ENCODE measurements at regions not wholly inside any gene's neighbourhood (a gene's known extent, or its start where the extent isn't known, plus 50 kb on each side); places are given as distances from the start of the nearest gene placed in this dataset.
"Not testable (repeated sequence)": the region's sequence is repeated elsewhere in the genome, so short reads cannot be mapped to it uniquely, and the experiment has no call there.

GRCh38 chr20:48503166-48503815 is 324.5 kb downstream of the PREX1 start:
- H3K4me3 ChIP-seq (ENCODE audit: low read depth in 1 of 2, low read length in 2 of 2): no peak overlapping the region
- no peak overlapping the region for H3K9ac ChIP-seq (ENCODE audit: low read depth, low read length)
- H4K20me1 ChIP-seq (ENCODE audit: insufficient read depth, low read length): no peaks in the 10 kb centered on the region
- DNase-seq (no peak), ATAC-seq (ENCODE audit: insufficient read depth, low read depth) (no peak)
- H2AFZ ChIP-seq (ENCODE audit: low read depth, low read length): no peak overlapping the region
- H3K27ac ChIP-seq (ENCODE audit: low read length): no peak overlapping the region
- H3K36me3 ChIP-seq (ENCODE audit: insufficient read depth, low read length): no peaks in the 10 kb centered on the region
- H3K4me2 ChIP-seq (ENCODE audit: insufficient read depth, low read length): no peak overlapping the region
- no peak for TF ChIP-seq CTCF (IDR thresholded peaks at IDR 0.05; ENCODE audit: borderline replicate concordance, extremely low read depth, low read length, poor library complexity, severe bottlenecking)
- no peak for TF ChIP-seq EZH2 (IDR thresholded peaks at IDR 0.05; ENCODE audit: borderline replicate concordance, low read depth, low read length, severe bottlenecking)
- H3K4me1 ChIP-seq (ENCODE audit: insufficient read depth, low read length): no peaks in the 10 kb centered on the region
- no peaks in the 10 kb centered on the region for H3K79me2 ChIP-seq (ENCODE audit: insufficient read depth, low read length)
- no peaks in the 10 kb centered on the region for H3K9me3 ChIP-seq (ENCODE audit: insufficient read depth, low read length, severe bottlenecking)
- peaks cover 24% of the 10 kb centered on the region for H3K27me3 ChIP-seq (ENCODE audit: insufficient read depth, low read length, poor library complexity)

- peaks cover 24% of the 10 kb centered on the region for H3K27me3 ChIP-seq (ENCODE audit: insufficient read depth, low read length, poor library complexity)
- no peak for TF ChIP-seq CTCF (IDR thresholded peaks at IDR 0.05; ENCODE audit: borderline replicate concordance, extremely low read depth, low read length, poor library complexity, severe bottlenecking)
- no peak for TF ChIP-seq EZH2 (IDR thresholded peaks at IDR 0.05; ENCODE audit: borderline replicate concordance, low read depth, low read length, severe bottlenecking)
- no peak overlapping the region for H3K4me2 ChIP-seq (ENCODE audit: insufficient read depth, low read length)
- ATAC-seq (ENCODE audit: insufficient read depth, low read depth): no peak
- H3K27ac ChIP-seq (ENCODE audit: low read length): no peak overlapping the region
- H3K4me3 ChIP-seq (ENCODE audit: low read depth in 1 of 2, low read length in 2 of 2): no peak overlapping the region
- H3K79me2 ChIP-seq (ENCODE audit: insufficient read depth, low read length): no peaks in the 10 kb centered on the region
- no peaks in the 10 kb centered on the region for H3K4me1 ChIP-seq (ENCODE audit: insufficient read depth, low read length)
- no peaks in the 10 kb centered on the region for H3K36me3 ChIP-seq (ENCODE audit: insufficient read depth, low read length)
- DNase-seq: no peak
- H4K20me1 ChIP-seq (ENCODE audit: insufficient read depth, low read length): no peaks in the 10 kb centered on the region
- H2AFZ ChIP-seq (ENCODE audit: low read depth, low read length): no peak overlapping the region
- no peaks in the 10 kb centered on the region for H3K9me3 ChIP-seq (ENCODE audit: insufficient read depth, low read length, severe bottlenecking)
- no peak overlapping the region for H3K9ac ChIP-seq (ENCODE audit: low read depth, low read length)
Observed at GRCh38 chr20:48502758-48503157, 325.0 kb downstream of the PREX1 start.

- no peak overlapping the region for H3K27ac ChIP-seq (ENCODE audit: low read length)
- H3K27me3 ChIP-seq (ENCODE audit: insufficient read depth, low read length, poor library complexity): peaks cover 24% of the 10 kb centered on the region
- ATAC-seq (ENCODE audit: insufficient read depth, low read depth) (no peak), DNase-seq (no peak)
- H4K20me1 ChIP-seq (ENCODE audit: insufficient read depth, low read length): no peaks in the 10 kb centered on the region
- H3K36me3 ChIP-seq (ENCODE audit: insufficient read depth, low read length): no peaks in the 10 kb centered on the region
- no peaks in the 10 kb centered on the region for H3K79me2 ChIP-seq (ENCODE audit: insufficient read depth, low read length)
- H3K9me3 ChIP-seq (ENCODE audit: insufficient read depth, low read length, severe bottlenecking): no peaks in the 10 kb centered on the region
- no peak for TF ChIP-seq EZH2 (IDR thresholded peaks at IDR 0.05; ENCODE audit: borderline replicate concordance, low read depth, low read length, severe bottlenecking)
- no peak for TF ChIP-seq CTCF (IDR thresholded peaks at IDR 0.05; ENCODE audit: borderline replicate concordance, extremely low read depth, low read length, poor library complexity, severe bottlenecking)
- no peaks in the 10 kb centered on the region for H3K4me1 ChIP-seq (ENCODE audit: insufficient read depth, low read length)
- H3K9ac ChIP-seq (ENCODE audit: low read depth, low read length): no peak overlapping the region
- H2AFZ ChIP-seq (ENCODE audit: low read depth, low read length): no peak overlapping the region
- no peak overlapping the region for H3K4me3 ChIP-seq (ENCODE audit: low read depth in 1 of 2, low read length in 2 of 2)
- H3K4me2 ChIP-seq (ENCODE audit: insufficient read depth, low read length): no peak overlapping the region
Observed at GRCh38 chr20:48502016-48502415, 325.8 kb downstream of the PREX1 start.

GRCh38 chr20:48500900-48501299 is 326.9 kb downstream of the PREX1 start:
- not testable (repeated sequence) for H3K4me2 ChIP-seq (ENCODE audit: insufficient read depth, low read length); ATAC-seq (ENCODE audit: insufficient read depth, low read depth); DNase-seq; H3K9me3 ChIP-seq (ENCODE audit: insufficient read depth, low read length, severe bottlenecking); H3K79me2 ChIP-seq (ENCODE audit: insufficient read depth, low read length); H2AFZ ChIP-seq (ENCODE audit: low read depth, low read length); H3K9ac ChIP-seq (ENCODE audit: low read depth, low read length); H3K36me3 ChIP-seq (ENCODE audit: insufficient read depth, low read length); H4K20me1 ChIP-seq (ENCODE audit: insufficient read depth, low read length); H3K4me1 ChIP-seq (ENCODE audit: insufficient read depth, low read length); H3K4me3 ChIP-seq (ENCODE audit: low read depth in 1 of 2, low read length in 2 of 2); H3K27ac ChIP-seq (ENCODE audit: low read length)
- peaks cover 24% of the 10 kb centered on the region for H3K27me3 ChIP-seq (ENCODE audit: insufficient read depth, low read length, poor library complexity)

- ATAC-seq (ENCODE audit: insufficient read depth, low read depth); H3K4me2 ChIP-seq (ENCODE audit: insufficient read depth, low read length): not testable (repeated sequence)
- H3K27me3 ChIP-seq (ENCODE audit: insufficient read depth, low read length, poor library complexity): peaks cover 21% of the 10 kb centered on the region
Observed at GRCh38 chr20:48498939-48499338, 328.9 kb downstream of the PREX1 start.

GRCh38 chr20:48498125-48498524 is 329.7 kb downstream of the PREX1 start:
- not testable (repeated sequence) for DNase-seq; H3K36me3 ChIP-seq (ENCODE audit: insufficient read depth, low read length); H3K4me1 ChIP-seq (ENCODE audit: insufficient read depth, low read length)

More at GRCh38 chr20:48498939-48499338, 328.9 kb downstream of the PREX1 start:
- H3K27ac ChIP-seq (ENCODE audit: low read length); H3K9ac ChIP-seq (ENCODE audit: low read depth, low read length); H3K4me1 ChIP-seq (ENCODE audit: insufficient read depth, low read length); H3K36me3 ChIP-seq (ENCODE audit: insufficient read depth, low read length); H3K79me2 ChIP-seq (ENCODE audit: insufficient read depth, low read length); H4K20me1 ChIP-seq (ENCODE audit: insufficient read depth, low read length); H3K4me3 ChIP-seq (ENCODE audit: low read depth in 1 of 2, low read length in 2 of 2); DNase-seq; H3K9me3 ChIP-seq (ENCODE audit: insufficient read depth, low read length, severe bottlenecking); H2AFZ ChIP-seq (ENCODE audit: low read depth, low read length): not testable (repeated sequence)

More at GRCh38 chr20:48498125-48498524, 329.7 kb downstream of the PREX1 start:
- H3K27me3 ChIP-seq (ENCODE audit: insufficient read depth, low read length, poor library complexity): peaks cover 15% of the 10 kb centered on the region
- not testable (repeated sequence) for H4K20me1 ChIP-seq (ENCODE audit: insufficient read depth, low read length); H3K9ac ChIP-seq (ENCODE audit: low read depth, low read length); H3K4me3 ChIP-seq (ENCODE audit: low read depth in 1 of 2, low read length in 2 of 2); H3K4me2 ChIP-seq (ENCODE audit: insufficient read depth, low read length); H3K79me2 ChIP-seq (ENCODE audit: insufficient read depth, low read length); H3K27ac ChIP-seq (ENCODE audit: low read length); H3K9me3 ChIP-seq (ENCODE audit: insufficient read depth, low read length, severe bottlenecking); ATAC-seq (ENCODE audit: insufficient read depth, low read depth); H2AFZ ChIP-seq (ENCODE audit: low read depth, low read length)
